ENCODE measurements at regions not wholly inside any gene's neighbourhood (a gene's known extent, or its start where the extent isn't known, plus 50 kb on each side); places are given as distances from the start of the nearest gene placed in this dataset.

- TF ChIP-seq ZC3H10 (CRISPR knock-in tag; IDR thresholded peaks at IDR 0.05) = no peak
- no peak for TF ChIP-seq TOX (CRISPR knock-in tag; IDR thresholded peaks at IDR 0.05; ENCODE audit: borderline replicate concordance)
- TF ChIP-seq PPARA (CRISPR knock-in tag; IDR thresholded peaks at IDR 0.05; ENCODE audit: borderline replicate concordance) = no peak
Measured at GRCh38 chr21:35259457-35259856, 210.4 kb upstream of the RUNX1 start (continued).

- no peak for ATAC-seq
- no peak for TF ChIP-seq ZNF565 (CRISPR knock-in tag; conservative IDR thresholded peaks at IDR 0.05; ENCODE audit: low read depth)
- TF ChIP-seq GLIS3 (CRISPR knock-in tag; IDR thresholded peaks at IDR 0.05) = no peak
- TF ChIP-seq ZFP30 (CRISPR knock-in tag; IDR thresholded peaks at IDR 0.05) = no peak
- TF ChIP-seq CSDC2 (CRISPR knock-in tag; IDR thresholded peaks at IDR 0.05) = no peak
- no peak for TF ChIP-seq PPARA (CRISPR knock-in tag; IDR thresholded peaks at IDR 0.05; ENCODE audit: borderline replicate concordance)
- no peak for TF ChIP-seq ZNF8 (CRISPR knock-in tag; IDR thresholded peaks at IDR 0.05)
- no peak for TF ChIP-seq ZC3H10 (CRISPR knock-in tag; IDR thresholded peaks at IDR 0.05)
- TF ChIP-seq OSR1 (CRISPR knock-in tag; IDR thresholded peaks at IDR 0.05) = no peak
- no peak for TF ChIP-seq ISL1 (CRISPR knock-in tag; IDR thresholded peaks at IDR 0.05)
- TF ChIP-seq TSHZ2 (CRISPR knock-in tag; IDR thresholded peaks at IDR 0.05) = no peak
Measured at GRCh38 chr21:35258521-35258920, 209.4 kb upstream of the RUNX1 start.

DNA sequence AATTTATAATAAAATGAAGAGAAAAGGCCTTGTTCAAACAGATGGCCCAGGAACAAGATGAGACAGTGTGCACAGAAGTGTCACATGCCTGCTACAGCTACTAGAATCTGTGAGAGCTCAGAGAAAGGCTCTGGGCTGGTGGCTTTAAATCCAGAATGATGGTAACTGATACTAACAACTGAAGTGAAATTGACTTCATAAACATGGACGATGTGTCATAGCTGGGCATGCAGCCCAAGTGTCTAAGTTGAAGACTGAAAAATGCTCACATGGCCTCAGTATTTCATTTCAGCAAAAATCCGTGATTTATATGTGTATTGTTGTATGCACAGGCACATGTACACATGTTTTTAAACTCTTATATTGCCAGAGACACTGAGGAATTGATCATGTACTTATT, 208.3 kb upstream of the RUNX1 start:
- TF ChIP-seq SNAI2 (CRISPR knock-in tag; IDR thresholded peaks at IDR 0.05) (no peak), TOX (CRISPR knock-in tag; IDR thresholded peaks at IDR 0.05; ENCODE audit: borderline replicate concordance) (no peak), ESRRG (CRISPR knock-in tag; IDR thresholded peaks at IDR 0.05) (no peak), ZNF70 (CRISPR knock-in tag; IDR thresholded peaks at IDR 0.05) (no peak), RARB (CRISPR knock-in tag; IDR thresholded peaks at IDR 0.05) (no peak), POU6F1 (CRISPR knock-in tag; IDR thresholded peaks at IDR 0.05; ENCODE audit: borderline replicate concordance, low read depth) (no peak)
- ATAC-seq = peak; percentile 79

DNA sequence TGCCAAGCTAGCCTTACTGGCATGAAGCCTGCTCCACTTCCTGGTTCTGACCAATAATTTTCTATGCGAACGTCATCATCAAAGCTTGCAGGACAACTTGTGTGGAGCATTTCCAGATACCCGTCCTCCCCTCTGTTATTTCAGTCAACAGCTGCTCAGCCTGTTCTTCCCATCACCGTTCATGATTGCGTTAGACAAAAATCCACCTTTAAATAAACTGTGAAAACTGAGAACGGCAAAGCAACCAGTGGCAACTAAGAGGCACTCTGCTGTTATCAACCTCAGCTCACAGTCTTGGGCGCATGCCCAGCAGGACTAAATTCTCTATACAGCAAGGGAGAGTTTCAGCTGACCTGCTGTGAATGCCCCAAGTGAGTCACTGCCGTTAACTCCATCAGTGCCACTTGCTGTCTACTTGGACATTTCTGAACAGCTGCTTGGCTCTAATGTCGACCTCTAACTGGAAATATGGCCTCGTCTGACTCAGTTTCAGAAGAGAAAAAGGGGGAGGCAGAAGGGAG, 207.4 kb upstream of the RUNX1 start:
- ATAC-seq = peak; percentile 98
- TF ChIP-seq PATZ1 (CRISPR knock-in tag; IDR thresholded peaks at IDR 0.05; ENCODE audit: borderline replicate concordance) = no peak
- TF ChIP-seq CSDC2 (CRISPR knock-in tag; IDR thresholded peaks at IDR 0.05) = no peak
- no peak for TF ChIP-seq ZNF565 (CRISPR knock-in tag; conservative IDR thresholded peaks at IDR 0.05; ENCODE audit: low read depth)
- TF ChIP-seq PPARA (CRISPR knock-in tag; IDR thresholded peaks at IDR 0.05; ENCODE audit: borderline replicate concordance) = no peak
- TF ChIP-seq, protein P1, sequence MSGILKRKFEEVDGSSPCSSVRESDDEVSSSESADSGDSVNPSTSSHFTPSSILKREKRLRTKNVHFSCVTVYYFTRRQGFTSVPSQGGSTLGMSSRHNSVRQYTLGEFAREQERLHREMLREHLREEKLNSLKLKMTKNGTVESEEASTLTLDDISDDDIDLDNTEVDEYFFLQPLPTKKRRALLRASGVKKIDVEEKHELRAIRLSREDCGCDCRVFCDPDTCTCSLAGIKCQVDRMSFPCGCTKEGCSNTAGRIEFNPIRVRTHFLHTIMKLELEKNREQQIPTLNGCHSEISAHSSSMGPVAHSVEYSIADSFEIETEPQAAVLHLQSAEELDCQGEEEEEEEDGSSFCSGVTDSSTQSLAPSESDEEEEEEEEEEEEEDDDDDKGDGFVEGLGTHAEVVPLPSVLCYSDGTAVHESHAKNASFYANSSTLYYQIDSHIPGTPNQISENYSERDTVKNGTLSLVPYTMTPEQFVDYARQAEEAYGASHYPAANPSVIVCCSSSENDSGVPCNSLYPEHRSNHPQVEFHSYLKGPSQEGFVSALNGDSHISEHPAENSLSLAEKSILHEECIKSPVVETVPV (CRISPR knock-in tag; IDR thresholded peaks at IDR 0.05) = no peak
- no peak for TF ChIP-seq TCF4 (CRISPR knock-in tag; IDR thresholded peaks at IDR 0.05; ENCODE audit: borderline replicate concordance)
- TF ChIP-seq ZFP3 (CRISPR knock-in tag; IDR thresholded peaks at IDR 0.05) = no peak

GRCh38 chr21:35254765-35255138, 205.7 kb upstream of the RUNX1 start:
- TF ChIP-seq RARB (CRISPR knock-in tag; IDR thresholded peaks at IDR 0.05) (no peak), POU6F1 (CRISPR knock-in tag; IDR thresholded peaks at IDR 0.05; ENCODE audit: borderline replicate concordance, low read depth) (no peak), CSDC2 (CRISPR knock-in tag; IDR thresholded peaks at IDR 0.05) (no peak), ZNF70 (CRISPR knock-in tag; IDR thresholded peaks at IDR 0.05) (no peak)
- no peak for ATAC-seq

Measured in SK-N-SH treated with all-trans-retinoic acid at 6 μM for 48 hours (cell line).